ENCODE measurements at regions not wholly inside any gene's neighbourhood (a gene's known extent, or its start where the extent isn't known, plus 50 kb on each side); places are given as distances from the start of the nearest gene placed in this dataset.
A peak's percentile ranks its signal among the peaks of the same experiment; 100 is the strongest.

- H3K4me1 Mint-ChIP-seq (ENCODE audit: low read depth): peaks cover 3% of the 10 kb centered on the region
- no peak for TF ChIP-seq CTCF (IDR thresholded peaks at IDR 0.05)
Measured at GRCh38 chr2:146041274-146041910, 1521.5 kb upstream of the ZEB2 start.

GRCh38 chr2:146040051-146040450 is 1520.1 kb upstream of the ZEB2 start:
- Mint-ChIP-seq H3K4me3 (ENCODE audit: unreplicated experiment) (no peak overlapping the region), H3K9me3 (ENCODE audit: low read depth) (no peaks in the 10 kb centered on the region), H3K4me1 (ENCODE audit: low read depth) (peaks cover 3% of the 10 kb centered on the region), H3K27me3 (ENCODE audit: low read depth) (no peaks in the 10 kb centered on the region), H3K36me3 (ENCODE audit: low read depth) (no peaks in the 10 kb centered on the region), H3K27ac (ENCODE audit: unreplicated experiment) (no peak overlapping the region)
- no peak for TF ChIP-seq CTCF (IDR thresholded peaks at IDR 0.05)
- DNase-seq (ENCODE audit: low spot score): no peak

More at GRCh38 chr2:146041274-146041910, 1521.5 kb upstream of the ZEB2 start:
- Mint-ChIP-seq H3K36me3 (ENCODE audit: low read depth) (no peaks in the 10 kb centered on the region), H3K4me3 (ENCODE audit: unreplicated experiment) (no peak overlapping the region), H3K9me3 (ENCODE audit: low read depth) (no peaks in the 10 kb centered on the region), H3K27me3 (ENCODE audit: low read depth) (no peaks in the 10 kb centered on the region), H3K27ac (ENCODE audit: unreplicated experiment) (no peak overlapping the region)
- DNase-seq (ENCODE audit: low spot score): no peak

- TF ChIP-seq CTCF (IDR thresholded peaks at IDR 0.05): no peak
- H3K4me1 Mint-ChIP-seq (ENCODE audit: low read depth): peaks cover 13% of the 10 kb centered on the region
- DNase-seq (ENCODE audit: low spot score): no peak
- H3K27ac Mint-ChIP-seq (ENCODE audit: unreplicated experiment): no peak overlapping the region
- no peaks in the 10 kb centered on the region for H3K9me3 Mint-ChIP-seq (ENCODE audit: low read depth)
- H3K36me3 Mint-ChIP-seq (ENCODE audit: low read depth): no peaks in the 10 kb centered on the region
- no peak overlapping the region for H3K4me3 Mint-ChIP-seq (ENCODE audit: unreplicated experiment)
- no peaks in the 10 kb centered on the region for H3K27me3 Mint-ChIP-seq (ENCODE audit: low read depth)
Measured at GRCh38 chr2:146038014-146038413, 1518.1 kb upstream of the ZEB2 start.

- Mint-ChIP-seq H3K36me3 (ENCODE audit: low read depth) (no peaks in the 10 kb centered on the region), H3K4me3 (ENCODE audit: unreplicated experiment) (no peak overlapping the region), H3K9me3 (ENCODE audit: low read depth) (no peaks in the 10 kb centered on the region), H3K4me1 (ENCODE audit: low read depth) (peaks cover 13% of the 10 kb centered on the region), H3K27me3 (ENCODE audit: low read depth) (no peaks in the 10 kb centered on the region), H3K27ac (ENCODE audit: unreplicated experiment) (no peak overlapping the region)
- TF ChIP-seq CTCF (IDR thresholded peaks at IDR 0.05): no peak
- no peak for DNase-seq (ENCODE audit: low spot score)
Measured at GRCh38 chr2:146037334-146037870, 1517.5 kb upstream of the ZEB2 start.

- Mint-ChIP-seq H3K4me3 (ENCODE audit: unreplicated experiment) (no peak overlapping the region), H3K27ac (ENCODE audit: unreplicated experiment) (peak overlapping the region; percentile 63), H3K27me3 (ENCODE audit: low read depth) (no peaks in the 10 kb centered on the region), H3K4me1 (ENCODE audit: low read depth) (peaks cover 21% of the 10 kb centered on the region), H3K36me3 (ENCODE audit: low read depth) (no peaks in the 10 kb centered on the region), H3K9me3 (ENCODE audit: low read depth) (no peaks in the 10 kb centered on the region)
- no peak for TF ChIP-seq CTCF (IDR thresholded peaks at IDR 0.05)
- DNase-seq (ENCODE audit: low spot score): no peak
Measured at GRCh38 chr2:146031158-146031557, 1511.2 kb upstream of the ZEB2 start.
